ENCODE measurements at regions not wholly inside any gene's neighbourhood (a gene's known extent, or its start where the extent isn't known, plus 50 kb on each side); places are given as distances from the start of the nearest gene placed in this dataset.

DNA sequence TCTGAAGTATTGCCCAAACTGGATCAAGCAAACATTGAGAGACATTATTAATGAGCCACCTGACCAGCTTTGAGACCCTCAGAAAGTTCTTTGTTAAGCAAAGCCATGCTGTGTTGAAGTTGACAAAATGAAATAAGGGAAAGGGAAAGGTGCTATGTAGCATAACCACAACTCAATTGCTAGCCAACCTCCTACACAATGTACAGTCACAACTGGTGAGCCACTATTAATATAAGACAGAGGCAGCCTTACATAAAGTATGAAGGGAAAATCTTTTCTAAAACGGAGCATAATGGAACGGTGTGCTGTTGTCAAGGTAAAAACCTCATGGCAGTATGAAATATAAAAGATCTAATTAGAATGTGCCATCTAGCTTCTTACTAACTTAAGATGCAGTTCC is 375.8 kb upstream of the ST8SIA4 start:
- TF ChIP-seq, protein P1, sequence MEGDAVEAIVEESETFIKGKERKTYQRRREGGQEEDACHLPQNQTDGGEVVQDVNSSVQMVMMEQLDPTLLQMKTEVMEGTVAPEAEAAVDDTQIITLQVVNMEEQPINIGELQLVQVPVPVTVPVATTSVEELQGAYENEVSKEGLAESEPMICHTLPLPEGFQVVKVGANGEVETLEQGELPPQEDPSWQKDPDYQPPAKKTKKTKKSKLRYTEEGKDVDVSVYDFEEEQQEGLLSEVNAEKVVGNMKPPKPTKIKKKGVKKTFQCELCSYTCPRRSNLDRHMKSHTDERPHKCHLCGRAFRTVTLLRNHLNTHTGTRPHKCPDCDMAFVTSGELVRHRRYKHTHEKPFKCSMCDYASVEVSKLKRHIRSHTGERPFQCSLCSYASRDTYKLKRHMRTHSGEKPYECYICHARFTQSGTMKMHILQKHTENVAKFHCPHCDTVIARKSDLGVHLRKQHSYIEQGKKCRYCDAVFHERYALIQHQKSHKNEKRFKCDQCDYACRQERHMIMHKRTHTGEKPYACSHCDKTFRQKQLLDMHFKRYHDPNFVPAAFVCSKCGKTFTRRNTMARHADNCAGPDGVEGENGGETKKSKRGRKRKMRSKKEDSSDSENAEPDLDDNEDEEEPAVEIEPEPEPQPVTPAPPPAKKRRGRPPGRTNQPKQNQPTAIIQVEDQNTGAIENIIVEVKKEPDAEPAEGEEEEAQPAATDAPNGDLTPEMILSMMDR (IDR thresholded peaks at IDR 0.05): no peak
- TF ChIP-seq POLR2A (IDR thresholded peaks at IDR 0.05): no peak

Data from uterus (tissue), 2 donors.